ENCODE measurements at regions not wholly inside any gene's neighbourhood (a gene's known extent, or its start where the extent isn't known, plus 50 kb on each side); places are given as distances from the start of the nearest gene placed in this dataset.

- H3K27me3 Mint-ChIP-seq: no peaks in the 10 kb centered on the region
- intact Hi-C loops (cut with micrococcal nuclease): no loop called here
- peak; percentile 40 for DNase-seq
- no peak for TF ChIP-seq CTCF (IDR thresholded peaks at IDR 0.05)
- H3K4me1 Mint-ChIP-seq (ENCODE audit: low read depth): peaks cover 2% of the 10 kb centered on the region
- ChIA-PET POLR2A (no interaction called here), CTCF (interaction anchor here (0.6 to 1.3 kb wide), 2 partner anchors 260 to 267 kb away, joined by 3 read pairs; no protein-coding TSS in a partner anchor)
- no peak for ATAC-seq
- H3K9me3 Mint-ChIP-seq: no peaks in the 10 kb centered on the region
- H3K4me3 Mint-ChIP-seq: no peak overlapping the region
- no peaks in the 10 kb centered on the region for H3K36me3 Mint-ChIP-seq (ENCODE audit: low read depth)
- H3K27ac Mint-ChIP-seq: no peak overlapping the region
Measured at GRCh38 chr17:63140255-63140654, 174.2 kb downstream of the TANC2 start.

- Mint-ChIP-seq H3K27ac (no peak overlapping the region), H3K9me3 (no peaks in the 10 kb centered on the region), H3K4me3 (no peak overlapping the region), H3K4me1 (ENCODE audit: low read depth) (peaks cover 2% of the 10 kb centered on the region), H3K27me3 (no peaks in the 10 kb centered on the region), H3K36me3 (ENCODE audit: low read depth) (no peaks in the 10 kb centered on the region)
- ATAC-seq: no peak
- TF ChIP-seq CTCF (IDR thresholded peaks at IDR 0.05): no peak
- intact Hi-C loops (cut with micrococcal nuclease): no loop called here
- ChIA-PET CTCF (interaction anchor here (0.9 to 1.4 kb wide), 3 partner anchors 17 to 264 kb away, joined by 3 to 6 read pairs (median 4); no protein-coding TSS in a partner anchor), POLR2A (no interaction called here)
- DNase-seq: no peak
Measured at GRCh38 chr17:63142836-63143235, 176.8 kb downstream of the TANC2 start.

GRCh38 chr17:63150490-63150889 is 184.5 kb downstream of the TANC2 start:
- H3K9me3 Mint-ChIP-seq: no peaks in the 10 kb centered on the region
- H3K4me1 Mint-ChIP-seq (ENCODE audit: low read depth): peaks cover 3% of the 10 kb centered on the region
- ChIA-PET CTCF (no interaction called here), POLR2A (interaction anchor here (0.7 to 0.8 kb wide), 2 partner anchors 21 to 46 kb away, joined by 3 to 5 read pairs; no protein-coding TSS in a partner anchor)
- intact Hi-C loops (cut with micrococcal nuclease): no loop called here
- DNase-seq (no peak), ATAC-seq (no peak)
- no peak for TF ChIP-seq CTCF (IDR thresholded peaks at IDR 0.05)
- H3K27ac Mint-ChIP-seq: no peak overlapping the region
- no peaks in the 10 kb centered on the region for H3K36me3 Mint-ChIP-seq (ENCODE audit: low read depth)
- no peaks in the 10 kb centered on the region for H3K27me3 Mint-ChIP-seq
- no peak overlapping the region for H3K4me3 Mint-ChIP-seq

- H3K36me3 Mint-ChIP-seq (ENCODE audit: low read depth): no peaks in the 10 kb centered on the region
- no peak for TF ChIP-seq CTCF (IDR thresholded peaks at IDR 0.05)
- ChIA-PET POLR2A (interaction anchor here (0.7 to 0.8 kb wide), 2 partner anchors 21 to 46 kb away, joined by 3 to 5 read pairs; no protein-coding TSS in a partner anchor), CTCF (no interaction called here)
- no peak overlapping the region for H3K4me3 Mint-ChIP-seq
- DNase-seq (no peak), ATAC-seq (no peak)
- peaks cover 3% of the 10 kb centered on the region for H3K4me1 Mint-ChIP-seq (ENCODE audit: low read depth)
- H3K27me3 Mint-ChIP-seq: no peaks in the 10 kb centered on the region
- intact Hi-C loops (cut with micrococcal nuclease): no loop called here
- H3K27ac Mint-ChIP-seq: no peak overlapping the region
- no peaks in the 10 kb centered on the region for H3K9me3 Mint-ChIP-seq
Measured at GRCh38 chr17:63150994-63151464, 185.0 kb downstream of the TANC2 start.

- intact Hi-C loops (cut with micrococcal nuclease): no loop called here
- no peaks in the 10 kb centered on the region for H3K36me3 Mint-ChIP-seq (ENCODE audit: low read depth)
- H3K27ac Mint-ChIP-seq: no peak overlapping the region
- POLR2A ChIA-PET: no interaction called here
- H3K27me3 Mint-ChIP-seq: no peaks in the 10 kb centered on the region
- H3K4me1 Mint-ChIP-seq (ENCODE audit: low read depth): peaks cover 6% of the 10 kb centered on the region
- CTCF ChIA-PET: no interaction called here
- ATAC-seq (peak; percentile 34), DNase-seq (no peak)
- H3K4me3 Mint-ChIP-seq: no peak overlapping the region
- H3K9me3 Mint-ChIP-seq: no peaks in the 10 kb centered on the region
- no peak for TF ChIP-seq CTCF (IDR thresholded peaks at IDR 0.05)
Measured at GRCh38 chr17:63151941-63152523, 186.0 kb downstream of the TANC2 start.

Measured in activated CD8-positive, alpha-beta T cell treated with anti-CD3 and anti-CD28 coated beads for 36 hours (primary cell).